ENCODE measurements at regions not wholly inside any gene's neighbourhood (a gene's known extent, or its start where the extent isn't known, plus 50 kb on each side); places are given as distances from the start of the nearest gene placed in this dataset.

- DNase-seq (ENCODE audit: low read depth in 2 of 2, low spot score in 1 of 2): no peak
These were observed 386.8 kb upstream of the ADARB2 start for GRCh38 chr10:2124135-2124534.

DNA sequence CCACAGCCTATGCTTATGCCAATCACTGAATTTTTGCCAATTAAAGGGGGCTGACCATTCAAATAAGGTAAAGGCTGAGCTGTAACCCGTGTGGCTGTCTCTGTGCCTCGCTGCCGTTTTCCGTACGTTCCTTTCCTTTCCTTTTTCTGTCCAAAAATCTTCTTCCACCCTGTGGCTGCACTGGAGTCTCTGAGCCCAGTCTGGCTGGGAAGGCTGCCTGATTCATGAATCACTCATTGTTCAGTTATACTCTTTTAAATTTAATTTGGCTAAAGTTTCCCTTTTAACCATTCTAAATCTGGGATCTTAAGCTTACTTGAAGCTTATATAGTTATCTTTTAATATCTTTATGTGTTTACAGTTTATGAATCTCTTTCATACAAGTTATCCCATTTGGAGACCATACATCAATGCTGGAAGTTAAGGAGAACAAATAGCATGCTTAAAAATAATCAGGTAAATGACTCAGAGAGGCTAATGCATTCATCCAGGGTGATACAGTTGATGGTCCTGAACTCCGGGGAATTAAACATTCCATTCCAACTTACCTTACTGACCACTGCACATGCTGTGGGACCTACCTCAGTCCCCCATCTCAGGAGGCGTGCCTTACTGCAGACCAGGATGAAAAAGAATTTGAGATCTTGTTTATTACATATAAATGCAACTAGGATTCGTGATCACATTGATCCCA is 385.3 kb upstream of the ADARB2 start:
- DNase-seq (ENCODE audit: low read depth in 2 of 2, low spot score in 1 of 2): no peak

- DNase-seq (ENCODE audit: low read depth in 2 of 2, low spot score in 1 of 2): no peak
These were observed 384.6 kb upstream of the ADARB2 start for GRCh38 chr10:2121929-2122328.

DNA sequence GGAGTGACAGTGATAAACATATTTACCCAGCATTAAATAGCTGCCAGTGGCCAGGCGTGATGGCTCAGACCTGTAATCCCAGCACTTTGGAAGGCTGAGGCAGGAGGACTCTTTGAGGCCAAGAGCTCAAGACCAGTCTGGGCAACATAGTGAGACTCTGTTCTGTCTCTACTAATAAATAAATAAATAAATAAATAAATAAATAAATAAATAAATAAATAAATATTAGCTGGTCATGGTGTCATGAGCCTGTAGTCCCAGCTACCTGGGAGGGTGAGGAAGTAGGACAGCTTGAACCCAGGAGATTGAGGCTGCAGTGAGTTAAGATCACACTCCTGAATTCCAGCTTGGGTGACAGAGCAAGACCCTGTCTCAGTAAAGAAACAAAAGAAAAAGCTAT is 384.0 kb upstream of the ADARB2 start:
- no peak for DNase-seq (ENCODE audit: low read depth in 2 of 2, low spot score in 1 of 2)

DNA sequence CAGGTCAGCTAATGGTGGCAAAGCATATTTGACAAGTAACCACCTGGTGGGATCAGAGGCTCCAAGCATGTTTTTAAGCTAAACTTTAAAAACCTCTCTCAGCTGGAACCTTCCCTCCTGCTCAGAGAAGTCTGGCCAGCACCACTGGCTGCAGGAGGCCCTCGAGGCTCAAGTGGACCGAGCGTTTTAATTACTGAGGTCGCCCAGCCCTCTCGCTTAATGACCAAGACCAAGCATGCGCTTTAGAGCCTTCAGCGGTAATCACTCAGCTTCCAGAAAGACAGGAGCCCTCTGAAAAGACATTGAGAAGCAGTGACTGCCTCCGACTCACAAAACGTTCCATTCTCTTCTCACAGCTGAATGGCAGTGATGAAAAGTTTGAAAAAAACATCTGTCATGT is 383.4 kb upstream of the ADARB2 start:
- no peak for DNase-seq (ENCODE audit: low read depth in 2 of 2, low spot score in 1 of 2)

GRCh38 chr10:2119316-2119715 is 382.0 kb upstream of the ADARB2 start:
- DNase-seq (ENCODE audit: low read depth in 2 of 2, low spot score in 1 of 2): no peak

- DNase-seq (ENCODE audit: low read depth in 2 of 2, low spot score in 1 of 2): no peak
These were observed 380.9 kb upstream of the ADARB2 start for GRCh38 chr10:2118201-2118600.

- DNase-seq (ENCODE audit: low read depth in 2 of 2, low spot score in 1 of 2): no peak
These were observed 380.3 kb upstream of the ADARB2 start for GRCh38 chr10:2117641-2118040.

DNA sequence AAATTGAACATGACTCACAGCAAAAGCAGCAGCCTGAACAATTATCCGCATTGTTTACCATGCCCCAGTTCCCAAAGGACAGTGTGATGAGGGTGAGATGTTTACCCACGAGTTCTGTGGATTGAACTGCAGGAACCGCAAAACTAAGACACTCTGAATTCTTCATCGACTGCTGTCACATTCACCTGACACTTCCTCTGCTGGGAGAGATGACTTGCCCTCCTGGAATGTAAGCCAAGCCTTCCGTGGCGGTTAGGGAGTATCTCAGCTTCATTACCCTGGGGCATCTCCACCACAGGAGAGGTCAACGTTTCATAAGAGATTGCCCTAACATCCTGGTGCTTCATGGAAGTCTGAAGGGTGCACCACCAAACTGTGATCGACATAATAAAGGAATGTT is 374.6 kb upstream of the ADARB2 start:
- DNase-seq (ENCODE audit: low read depth in 2 of 2, low spot score in 1 of 2): no peak

GRCh38 chr10:2108496-2108895 is 371.2 kb upstream of the ADARB2 start:
- no peak for DNase-seq (ENCODE audit: low read depth in 2 of 2, low spot score in 1 of 2)

DNA sequence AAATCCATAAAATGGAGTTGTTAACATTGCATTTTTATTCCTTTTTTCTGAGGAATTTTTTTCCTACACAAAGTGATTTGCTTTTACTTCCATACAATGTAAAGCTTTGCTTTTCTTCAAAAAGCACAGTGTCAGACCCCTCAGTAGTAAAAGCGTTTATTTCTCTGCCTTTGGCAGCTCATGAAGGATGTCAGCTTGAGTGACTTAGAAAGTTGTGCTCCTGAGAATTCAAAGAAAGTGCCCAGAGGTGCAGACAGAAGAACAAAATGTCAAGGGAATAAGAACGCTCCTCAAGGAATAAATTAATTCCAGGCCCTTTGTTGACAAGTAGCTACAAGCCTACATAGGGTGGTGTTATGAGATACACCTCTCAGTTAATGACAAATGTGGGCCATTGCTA is 369.3 kb upstream of the ADARB2 start:
- DNase-seq (ENCODE audit: low read depth in 2 of 2, low spot score in 1 of 2): no peak

- DNase-seq (ENCODE audit: low read depth in 2 of 2, low spot score in 1 of 2): no peak
These were observed 362.0 kb upstream of the ADARB2 start for GRCh38 chr10:2099321-2099720.

GRCh38 chr10:2097937-2098336 is 360.6 kb upstream of the ADARB2 start:
- no peak for DNase-seq (ENCODE audit: low read depth in 2 of 2, low spot score in 1 of 2)

- DNase-seq (ENCODE audit: low read depth in 2 of 2, low spot score in 1 of 2): no peak
These were observed 356.8 kb upstream of the ADARB2 start for GRCh38 chr10:2094171-2094570.

DNA sequence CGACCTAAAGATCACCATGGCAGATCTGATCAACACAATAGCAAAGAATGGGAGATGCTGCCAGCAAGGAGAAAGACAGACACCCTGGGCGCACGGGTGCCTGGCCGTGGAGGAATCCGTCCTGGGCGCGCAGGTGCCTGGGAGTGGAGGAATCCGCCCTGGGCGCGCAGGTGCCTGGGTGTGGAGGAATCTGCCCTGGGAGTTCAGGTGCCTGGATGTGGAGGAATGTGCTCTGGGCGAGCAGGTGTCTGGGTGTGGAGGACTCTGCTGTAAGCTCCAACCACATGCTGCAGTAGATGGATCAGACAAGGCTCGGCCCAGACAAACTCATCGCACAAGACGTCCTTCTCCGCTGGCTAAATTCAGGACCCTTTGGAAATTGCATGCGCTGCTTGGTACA is 346.3 kb upstream of the ADARB2 start:
- DNase-seq (ENCODE audit: low read depth in 2 of 2, low spot score in 1 of 2): no peak

DNA sequence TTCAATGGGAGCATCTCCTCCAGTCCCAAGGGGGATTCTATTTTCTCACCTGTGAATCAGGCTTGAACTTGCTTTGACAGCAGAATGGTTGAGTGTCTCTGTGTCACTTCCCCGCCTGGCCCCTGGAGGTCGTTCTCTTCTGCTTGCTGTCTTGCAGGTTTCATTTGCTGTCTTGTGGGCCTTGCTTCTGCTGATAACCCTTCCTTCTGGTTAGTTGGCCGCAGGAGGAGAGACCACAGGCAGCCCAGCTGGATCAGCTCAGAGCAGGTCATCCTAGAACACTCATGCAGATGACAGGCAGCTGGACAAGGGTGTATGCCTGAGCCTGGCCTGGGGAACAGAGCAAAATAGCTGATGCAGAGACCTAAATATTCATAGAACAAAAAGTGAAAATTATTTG is 344.2 kb upstream of the ADARB2 start:
- DNase-seq (ENCODE audit: low read depth in 2 of 2, low spot score in 1 of 2): no peak

- no peak for DNase-seq (ENCODE audit: low read depth in 2 of 2, low spot score in 1 of 2)
These were observed 342.3 kb upstream of the ADARB2 start for GRCh38 chr10:2079603-2080078.

- DNase-seq (ENCODE audit: low read depth in 2 of 2, low spot score in 1 of 2): no peak
These were observed 339.9 kb upstream of the ADARB2 start for GRCh38 chr10:2077231-2077630.

DNA sequence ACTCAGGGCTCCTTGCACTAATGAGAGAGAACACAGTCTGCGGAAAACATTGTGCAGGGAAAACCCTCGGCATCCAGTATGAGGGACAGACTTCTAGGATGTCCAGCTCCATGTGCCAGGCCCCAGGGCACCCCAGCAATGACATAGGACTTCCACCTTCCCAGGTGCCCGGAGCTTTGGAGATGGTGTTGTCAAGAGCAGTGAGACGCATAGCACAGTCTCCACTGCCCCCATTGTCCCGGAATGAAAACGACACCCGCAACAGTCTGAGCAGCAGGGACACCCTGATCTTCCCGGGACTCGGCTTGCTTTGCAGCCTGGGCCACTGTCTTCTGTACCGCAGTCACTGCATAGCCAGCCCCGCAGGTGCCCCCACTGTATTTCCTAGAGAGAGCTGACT is 339.2 kb upstream of the ADARB2 start:
- DNase-seq (ENCODE audit: low read depth in 2 of 2, low spot score in 1 of 2): no peak

- DNase-seq (ENCODE audit: low read depth in 2 of 2, low spot score in 1 of 2): no peak
These were observed 329.7 kb upstream of the ADARB2 start for GRCh38 chr10:2067015-2067414.

GRCh38 chr10:2054728-2055127 is 317.4 kb upstream of the ADARB2 start:
- no peak for DNase-seq (ENCODE audit: low read depth in 2 of 2, low spot score in 1 of 2)

- no peak for DNase-seq (ENCODE audit: low read depth in 2 of 2, low spot score in 1 of 2)
These were observed 316.5 kb upstream of the ADARB2 start for GRCh38 chr10:2053805-2054204.

GRCh38 chr10:2051108-2051507 is 313.8 kb upstream of the ADARB2 start:
- DNase-seq (ENCODE audit: low read depth in 2 of 2, low spot score in 1 of 2): no peak

- no peak for DNase-seq (ENCODE audit: low read depth in 2 of 2, low spot score in 1 of 2)
These were observed 312.2 kb upstream of the ADARB2 start for GRCh38 chr10:2049560-2049959.
